H1 (cell line): ENCODE measurements at regions not wholly inside any gene's neighbourhood (a gene's known extent, or its start where the extent isn't known, plus 50 kb on each side); places are given as distances from the start of the nearest gene placed in this dataset.

Source experiments
- CTCF ChIA-PET: fragments of 300-600 bp; sonication (Branson Sonifier 250); formaldehyde crosslinking; loops from one replicate; lab custom pipeline; 2021; ENCODE audit not compliant: partially characterized antibody; lab: Charles Lee
- POLR2A ChIA-PET: fragments of 300-600 bp; sonication (Branson Sonifier 250); formaldehyde crosslinking; loops from one replicate; lab custom pipeline; 2021; ENCODE audit warnings: inconsistent platforms; ENCODE audit not compliant: partially characterized antibody; lab: Charles Lee
- DNase-seq, 2 experiments: peaks; one replicate each; pipeline versions ENCODE4 v3.0.0 to v3.0.0-alpha.2; 2010 to 2022; ENCODE audit warnings: low spot score in 2 of 2, low read depth in 1 of 2, mixed read lengths in 1 of 2
- FAIRE-seq: peaks from 2 replicates; lab custom pipeline; 2011; peaks lifted over from hg19 to GRCh38; lab: Jason Lieb, UNC
- H2AFZ ChIP-seq: 2 replicates; pipeline ENCODE4 v1.8.1; 2012; ENCODE audit warnings: low read length, inconsistent platforms
- H2AK5ac ChIP-seq: 2 replicates; pipeline ENCODE4 v1.6.1; 2013; ENCODE audit warnings: low read depth, low read length
- H2BK120ac ChIP-seq: replicated peaks from 2 replicates; pipeline ENCODE3; 2013; ENCODE audit warnings: low read depth, low read length, inconsistent platforms
- H2BK12ac ChIP-seq: 2 replicates; pipeline ENCODE4 v1.6.1; 2013; ENCODE audit warnings: low read depth, low read length
- H2BK15ac ChIP-seq: 2 replicates; pipeline ENCODE4 v1.6.1; 2013; ENCODE audit warnings: low read length
- H2BK20ac ChIP-seq: 2 replicates; pipeline ENCODE4 v1.6.1; 2013; ENCODE audit warnings: low read length
- H2BK5ac ChIP-seq: 2 replicates; pipeline ENCODE4 v1.6.1; 2013; ENCODE audit warnings: low read depth, low read length
- H3K14ac ChIP-seq: 2 replicates; pipeline ENCODE4 v1.6.1; 2013; ENCODE audit warnings: inconsistent platforms; ENCODE audit not compliant: insufficient read length
- H3K18ac ChIP-seq: 2 replicates; pipeline ENCODE4 v1.6.1; 2013; ENCODE audit warnings: low read length; ENCODE audit errors: extremely low read depth
- H3K23ac ChIP-seq: 2 replicates; pipeline ENCODE4 v1.6.1; 2013; ENCODE audit warnings: inconsistent platforms; ENCODE audit not compliant: insufficient read length
- H3K23me2 ChIP-seq: 2 replicates; pipeline ENCODE4 v1.6.1; 2013; ENCODE audit warnings: low read depth, low read length
- H3K27ac ChIP-seq: 2 replicates; pipeline ENCODE4 v1.6.1; 2011; ENCODE audit warnings: low read depth, low read length, inconsistent platforms
- H3K27me3 ChIP-seq, 4 experiments: replicated peaks in 1 of 4; 1 replicate in 1 of 4; 2 replicates in 3 of 4; pipeline versions ENCODE4 v1.6.1 to v1.8.1; 2011 to 2013; ENCODE audit warnings: low read length in 3 of 4, mild to moderate bottlenecking in 3 of 4, inconsistent platforms in 2 of 4, mixed read lengths in 2 of 4, moderate library complexity in 1 of 4; ENCODE audit not compliant: control insufficient read depth in 3 of 4, insufficient read depth in 3 of 4; ENCODE audit errors: extremely low read depth in 1 of 4
- H3K36me3 ChIP-seq, 4 experiments: 2 replicates each; pipeline versions ENCODE4 v1.6.1 to v1.8.1; 2011 to 2013; ENCODE audit warnings: mild to moderate bottlenecking in 4 of 4, low read length in 3 of 4, moderate library complexity in 2 of 4, control low read depth in 1 of 4, inconsistent platforms in 1 of 4; ENCODE audit not compliant: insufficient read depth in 4 of 4, control insufficient read depth in 2 of 4
- H3K4ac ChIP-seq: replicated peaks from 2 replicates; pipeline ENCODE3; 2013; ENCODE audit warnings: low read length, low read depth, mixed read lengths, inconsistent platforms; ENCODE audit not compliant: insufficient read length
- H3K4me1 ChIP-seq, 4 experiments: replicated peaks in 1 of 4; 1 replicate in 1 of 4; 2 replicates in 3 of 4; pipeline versions ENCODE4 v1.6.1 to v1.8.1; 2011 to 2013; ENCODE audit warnings: low read length in 3 of 4, inconsistent platforms in 2 of 4, mixed read lengths in 1 of 4; ENCODE audit not compliant: insufficient read depth in 4 of 4, control insufficient read depth in 3 of 4
- H3K4me2 ChIP-seq, 2 experiments: 2 replicates each; pipeline versions ENCODE4 v1.6.1 to v1.8.1; 2011 to 2013; ENCODE audit warnings: low read depth in 2 of 2, low read length in 2 of 2, control low read depth in 1 of 2, inconsistent platforms in 1 of 2, mild to moderate bottlenecking in 1 of 2; ENCODE audit not compliant: insufficient read depth in 1 of 2
- H3K4me3 ChIP-seq, 4 experiments: fragments of 200-600, 300-600 bp in 1 of 4; sonication (generic), shearing (Covaris generic), sonication (Bioruptor Twin) in 1 of 4; 2 replicates each; pipeline versions ENCODE4 v1.5.1 to v1.8.1; 2011 to 2016; ENCODE audit warnings: low read length in 4 of 4, low read depth in 3 of 4, control low read depth in 2 of 4, inconsistent platforms in 2 of 4, mild to moderate bottlenecking in 2 of 4, mixed read lengths in 1 of 4, moderate library complexity in 1 of 4; ENCODE audit not compliant: insufficient read depth in 2 of 4; ENCODE audit errors: extremely low read depth in 1 of 4
- H3K56ac ChIP-seq: replicated peaks from 2 replicates; pipeline ENCODE3; 2013; ENCODE audit warnings: low read depth, mild to moderate bottlenecking, mixed read lengths, low read length, inconsistent platforms; ENCODE audit not compliant: insufficient read length
- H3K79me1 ChIP-seq: 2 replicates; pipeline ENCODE4 v1.6.1; 2013; ENCODE audit warnings: low read depth, low read length, control low read depth
- H3K79me2 ChIP-seq, 2 experiments: 2 replicates each; pipeline versions ENCODE4 v1.6.1 to v1.8.1; 2012 to 2013; ENCODE audit warnings: low read length in 2 of 2, mild to moderate bottlenecking in 2 of 2, inconsistent platforms in 1 of 2; ENCODE audit not compliant: insufficient read depth in 2 of 2, control insufficient read depth in 1 of 2
- H3K9ac ChIP-seq, 4 experiments: replicated peaks in 1 of 4; 1 replicate in 1 of 4; 2 replicates in 3 of 4; pipeline versions ENCODE4 v1.6.1 to v1.8.1; 2011 to 2013; ENCODE audit warnings: low read depth in 3 of 4, low read length in 3 of 4, control low read depth in 2 of 4, mild to moderate bottlenecking in 2 of 4, moderate library complexity in 2 of 4, inconsistent platforms in 1 of 4; ENCODE audit errors: extremely low read depth in 1 of 4
- H3K9me3 ChIP-seq, 2 experiments: 2 replicates each; pipeline versions ENCODE4 v1.6.1 to v1.8.1; 2012 to 2013; ENCODE audit warnings: mild to moderate bottlenecking in 2 of 2, moderate library complexity in 2 of 2, control low read depth in 1 of 2, inconsistent platforms in 1 of 2, low read depth in 1 of 2, low read length in 1 of 2, mixed read lengths in 1 of 2; ENCODE audit not compliant: insufficient read depth in 2 of 2
- H4K20me1 ChIP-seq, 2 experiments: replicated peaks in 1 of 2; 2 replicates each; pipeline versions ENCODE3 to v1.8.1; 2011 to 2013; ENCODE audit warnings: inconsistent platforms in 2 of 2, low read length in 2 of 2, mild to moderate bottlenecking in 1 of 2; ENCODE audit not compliant: insufficient read depth in 2 of 2, control insufficient read depth in 1 of 2
- H4K5ac ChIP-seq: 2 replicates; pipeline ENCODE4 v1.6.1; 2013; ENCODE audit warnings: low read length, low read depth, mixed read lengths, inconsistent platforms; ENCODE audit not compliant: insufficient read length
- H4K8ac ChIP-seq: 2 replicates; pipeline ENCODE4 v1.8.0; 2013; ENCODE audit warnings: mild to moderate bottlenecking, moderate library complexity, low read length, inconsistent platforms; ENCODE audit not compliant: insufficient read depth; ENCODE audit errors: extremely low read depth
- H4K91ac ChIP-seq: replicated peaks from 2 replicates; pipeline ENCODE3; 2013; ENCODE audit warnings: low read length, mixed read lengths, inconsistent platforms; ENCODE audit not compliant: insufficient read length
- ASH2L ChIP-seq: fragments of 200-600, 300-600 bp; sonication (generic); IDR thresholded peaks from one replicate; pipeline ENCODE4 v1.7.1; 2017; ENCODE audit warnings: low read length
- CHD1 ChIP-seq: IDR thresholded peaks from 2 replicates; pipeline ENCODE4 v1.6.1; 2012; ENCODE audit warnings: low read depth, low read length, improper control_type of control experiment
- CHD2 ChIP-seq: IDR thresholded peaks from 2 replicates; pipeline ENCODE4 v1.6.1; 2012; ENCODE audit warnings: low read length, improper control_type of control experiment
- CTBP2 ChIP-seq: IDR thresholded peaks from 2 replicates; pipeline ENCODE4 v1.7.0; 2011; ENCODE audit warnings: borderline replicate concordance, mild to moderate bottlenecking, moderate library complexity, mixed read lengths, low read length; ENCODE audit not compliant: insufficient read depth, insufficient read length
- CTCF ChIP-seq, 3 experiments: IDR thresholded peaks; 1 replicate in 2 of 3; 2 replicates in 1 of 3; pipeline versions ENCODE4 v1.5.1 to v1.6.1; 2011; ENCODE audit warnings: low read length in 3 of 3, mild to moderate bottlenecking in 3 of 3, inconsistent platforms in 2 of 3, low read depth in 1 of 3, moderate library complexity in 1 of 3; ENCODE audit not compliant: insufficient read depth in 1 of 3; ENCODE audit errors: control extremely low read depth in 1 of 3
- EZH2 ChIP-seq: fragments of 200-600 bp; sonication (generic); IDR thresholded peaks from 2 replicates; pipeline ENCODE4 v1.7.1; 2012; ENCODE audit warnings: low read depth, mild to moderate bottlenecking, moderate library complexity, low read length, inconsistent platforms; ENCODE audit not compliant: severe bottlenecking
- RBBP5 ChIP-seq: IDR thresholded peaks from 2 replicates; pipeline ENCODE4 v1.7.1; 2012; ENCODE audit warnings: low read depth, mild to moderate bottlenecking, inconsistent platforms, low read length, moderate library complexity, borderline replicate concordance
- RNF2 ChIP-seq: fragments of 200-900, 300-1000 bp; sonication (generic); IDR thresholded peaks from 2 replicates; pipeline ENCODE4 v1.7.1; 2016; ENCODE audit warnings: borderline replicate concordance, low read depth, mild to moderate bottlenecking, antibody characterized with exemption, low read length; ENCODE audit not compliant: poor library complexity, severe bottlenecking; ENCODE audit errors: missing control alignments
- SIX5 ChIP-seq: IDR thresholded peaks from 2 replicates; pipeline ENCODE4 v1.6.1; 2011; ENCODE audit warnings: mild to moderate bottlenecking, low read depth, low read length
- TAF1 ChIP-seq: IDR thresholded peaks from 2 replicates; pipeline ENCODE4 v1.6.1; 2011; ENCODE audit warnings: mild to moderate bottlenecking, low read depth, low read length
- WGBS, 2 experiments: shearing (Covaris generic) in 1 of 2; methylation state at CpG; one replicate each; pipeline versions ENCODE4 v1.1.6 to v1.1.7; 2013 to 2015; ENCODE audit warnings: low lambda C conversion rate in 2 of 2, mixed read lengths in 2 of 2, inconsistent platforms in 1 of 2, low coverage in 1 of 2, missing lambda C conversion rate in 1 of 2; ENCODE audit not compliant: insufficient replicate concordance in 2 of 2, insufficient coverage in 1 of 2, insufficient read length in 1 of 2; ENCODE audit errors: extremely low coverage in 1 of 2, missing lambda C conversion rate in 1 of 2; 5-methylcytosine and 5-hydroxymethylcytosine counted together
- TF ChIP-seq, protein P1 (sequence below): IDR thresholded peaks from 2 replicates; pipeline ENCODE4 v1.6.1; 2011; ENCODE audit warnings: low read depth, mild to moderate bottlenecking, low read length; ENCODE audit not compliant: insufficient read depth

GRCh38 chr13:72489751-72490150, 237.7 kb downstream of the MZT1 start:
- Histone ChIP-seq H3K27ac (no peak overlapping the region), H3K79me2 (no peaks in the 10 kb centered on the region), H3K14ac (no peak overlapping the region), H3K23ac (no peak overlapping the region), H3K4me1 (no peaks in the 10 kb centered on the region), H2BK15ac (no peak overlapping the region), H2AK5ac (no peak overlapping the region), H3K79me1 (no peaks in the 10 kb centered on the region), H3K36me3 (no peaks in the 10 kb centered on the region), H3K18ac (no peak overlapping the region), H2AFZ (no peak overlapping the region), H3K4me3 (no peak overlapping the region), H4K20me1 (no peaks in the 10 kb centered on the region), H2BK5ac (no peak overlapping the region), H3K27me3 (no peaks in the 10 kb centered on the region), H2BK120ac (no peak overlapping the region), H3K9me3 (no peaks in the 10 kb centered on the region), H3K4ac (no peak overlapping the region), H3K9ac (no peak overlapping the region), H4K5ac (no peak overlapping the region), H3K23me2 (no peaks in the 10 kb centered on the region), H2BK20ac (no peak overlapping the region), H3K56ac (no peak overlapping the region), H4K91ac (no peak overlapping the region), H3K4me2 (no peak overlapping the region), H2BK12ac (no peak overlapping the region), H4K8ac (no peak overlapping the region)
- POLR2A ChIA-PET, result no interaction called here
- 96% methylated on average over 4 of the region's 4 CpGs; no CpG with 5 or more reads in 1 of the 2 experiments for WGBS, 2 experiments
- FAIRE-seq, result no peak
- DNase-seq, result no peak
- CTCF ChIA-PET, result interaction anchor here (1.9 kb wide), 1 partner anchor 76 kb away, joined by 4 read pairs; no protein-coding TSS in a partner anchor
- no peak for TF ChIP-seq CTBP2
- TF ChIP-seq, protein P1, sequence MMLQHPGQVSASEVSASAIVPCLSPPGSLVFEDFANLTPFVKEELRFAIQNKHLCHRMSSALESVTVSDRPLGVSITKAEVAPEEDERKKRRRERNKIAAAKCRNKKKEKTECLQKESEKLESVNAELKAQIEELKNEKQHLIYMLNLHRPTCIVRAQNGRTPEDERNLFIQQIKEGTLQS, result no peak
- no peak for TF ChIP-seq TAF1
- TF ChIP-seq ASH2L, result no peak
- no peak for TF ChIP-seq CHD2
- TF ChIP-seq RNF2, result no peak
- no peak for TF ChIP-seq RBBP5
- TF ChIP-seq EZH2, result no peak
- TF ChIP-seq CTCF (IDR thresholded peaks at IDR 0.05; ENCODE audit: control extremely low read depth in 1 of 3, insufficient read depth in 1 of 3, low read depth in 1 of 3, low read length in 3 of 3), result no peak
- no peak for TF ChIP-seq CHD1
- no peak for TF ChIP-seq SIX5
